Glomerular visceral epithelial cell (primary cell): ENCODE measurements at regions not wholly inside any gene's neighbourhood (a gene's known extent, or its start where the extent isn't known, plus 50 kb on each side); places are given as distances from the start of the nearest gene placed in this dataset.

Experiments
- DNase-seq: peaks from one replicate; pipeline ENCODE4 v3.0.0-alpha.2; 2016; ENCODE audit errors: extremely low spot score

DNA sequence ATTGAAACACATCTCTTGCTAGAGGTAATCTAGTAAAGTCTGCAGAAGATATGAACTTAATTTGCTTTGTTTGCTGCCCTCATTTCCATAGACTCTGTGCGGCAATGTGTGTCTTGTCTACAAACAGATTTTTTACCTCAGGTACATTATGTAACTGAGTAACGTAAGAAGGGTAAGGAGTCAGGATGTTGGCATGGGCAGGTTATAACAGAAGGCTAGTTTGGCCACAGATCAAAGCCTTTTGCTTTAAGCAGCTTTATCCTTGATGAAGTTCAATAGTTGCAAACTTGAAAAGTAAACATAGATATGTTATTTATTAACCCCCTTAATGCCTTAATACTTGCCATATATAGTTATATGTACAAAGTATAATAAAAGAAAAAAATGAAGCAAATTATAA, 391.6 kb upstream of the FKBP1C start:
- DNase-seq, result no peak

DNA sequence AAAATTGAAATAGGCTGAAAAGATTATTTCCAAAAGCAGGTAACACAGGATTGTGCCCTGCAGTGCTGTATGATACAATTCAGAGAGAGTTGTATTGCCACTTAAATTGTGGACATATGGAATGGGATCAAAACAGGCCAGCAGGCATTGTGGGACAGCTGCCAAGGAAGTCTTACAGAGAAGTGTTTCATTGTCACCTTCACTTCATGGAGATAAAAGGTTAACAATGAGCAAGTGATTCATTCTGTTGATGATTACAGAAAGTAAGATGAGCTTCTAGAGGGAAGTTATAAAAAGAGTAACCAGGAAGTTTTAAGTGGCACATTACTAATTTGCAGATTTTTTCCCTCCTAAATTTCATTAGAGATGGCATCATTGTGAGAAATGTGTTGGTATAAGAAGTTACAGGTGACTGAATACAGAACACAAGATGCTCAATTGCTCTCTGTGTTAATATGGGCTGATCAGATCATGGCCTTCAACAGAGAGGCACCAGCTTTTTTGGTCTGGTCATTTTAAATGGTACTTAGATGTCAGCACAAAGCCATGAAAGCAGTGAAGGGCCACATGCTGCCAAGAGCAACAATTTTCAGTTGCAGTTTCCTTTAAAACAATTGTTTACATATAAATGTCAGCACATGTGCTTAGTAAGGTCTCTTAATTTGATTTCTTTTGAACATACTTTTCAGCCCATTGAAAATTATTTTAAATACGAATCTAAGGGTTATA, 402.5 kb upstream of the FKBP1C start:
- peak; percentile 41 for DNase-seq

DNA sequence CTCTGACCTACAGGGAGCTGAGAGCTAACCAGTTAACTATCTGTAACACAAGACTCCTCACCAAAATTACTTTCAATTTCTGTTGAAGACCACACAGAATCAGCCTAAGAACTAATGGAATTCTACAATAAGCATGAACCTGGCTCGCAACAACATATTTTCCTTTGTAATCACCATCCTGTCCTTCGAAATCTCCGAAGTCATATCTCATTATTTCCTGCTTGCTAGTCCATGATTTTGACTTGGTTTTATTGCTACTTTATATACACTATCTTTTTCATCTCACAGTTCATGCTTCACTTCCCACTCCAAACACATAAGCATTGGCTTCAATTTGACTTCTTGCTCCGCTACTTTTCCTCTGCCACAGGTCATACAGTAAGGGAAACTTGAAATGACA, 405.8 kb upstream of the FKBP1C start:
- DNase-seq, result peak; percentile 58

DNA sequence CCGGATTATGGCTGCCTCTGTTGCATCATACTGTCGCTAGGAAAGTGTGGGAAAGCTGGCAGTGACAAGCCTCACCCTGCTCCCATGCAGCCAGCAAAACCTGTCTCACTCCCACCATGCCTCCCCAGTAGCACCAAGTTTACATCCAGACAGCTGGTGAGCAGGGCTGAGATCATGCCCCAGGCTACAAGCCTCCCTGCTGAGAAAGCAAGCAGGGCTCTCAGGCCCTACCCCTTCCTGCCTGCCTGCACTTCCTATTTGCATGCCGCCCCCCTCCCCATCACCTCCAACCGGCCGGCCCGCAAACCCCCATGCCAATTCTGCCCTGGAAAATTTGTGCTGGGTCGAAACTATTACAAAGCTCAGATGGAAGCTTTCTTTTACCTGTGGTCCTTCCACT, 408.2 kb upstream of the FKBP1C start:
- no peak for DNase-seq

DNA sequence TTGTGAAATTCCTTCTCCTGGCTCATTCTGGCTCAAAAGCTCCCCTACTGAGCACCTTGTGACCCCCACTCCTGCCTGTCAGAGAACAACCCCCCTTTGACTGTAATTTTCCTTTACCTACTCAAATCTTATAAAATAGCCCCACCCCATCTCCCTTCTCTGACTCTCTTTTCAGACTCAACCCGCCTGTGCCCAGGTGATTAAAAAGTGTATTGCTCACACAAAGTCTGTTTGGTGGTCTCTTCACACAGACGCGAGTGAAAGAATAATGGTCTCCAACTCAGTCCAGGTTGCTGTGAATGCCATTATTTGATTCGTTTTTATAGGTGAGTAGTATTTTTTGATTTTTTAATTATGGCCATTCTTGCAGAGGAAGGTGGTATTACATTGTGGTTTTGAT, 414.1 kb upstream of the FKBP1C start:
- DNase-seq, result no peak

DNA sequence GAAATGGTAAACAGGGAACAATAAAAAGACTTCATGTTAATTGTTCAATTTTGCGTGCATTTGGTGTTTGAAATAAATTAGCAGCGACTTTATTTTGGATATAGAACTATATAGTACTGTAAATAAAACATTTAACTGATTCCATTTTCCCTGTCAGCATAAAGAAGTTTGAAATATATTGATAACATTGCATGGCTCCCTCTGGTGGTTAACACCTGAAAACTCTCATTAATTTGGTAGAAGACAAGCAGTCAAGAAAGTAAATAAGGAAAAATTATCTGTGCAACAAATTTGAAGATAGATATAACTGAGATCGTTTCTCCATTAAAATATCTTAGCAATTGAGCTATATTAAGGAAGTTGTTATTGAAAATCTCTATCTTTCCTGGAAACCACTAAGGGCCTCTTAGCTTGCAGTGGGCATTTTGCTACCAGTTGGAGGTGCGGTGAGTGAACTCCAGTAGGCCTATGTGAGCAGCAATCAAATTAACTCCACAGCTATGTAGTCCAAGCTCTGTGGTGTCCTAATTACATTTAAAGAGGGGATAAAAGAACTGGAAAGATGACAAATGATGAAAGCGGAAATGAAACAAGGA, 435.7 kb upstream of the FKBP1C start:
- peak; percentile 21 for DNase-seq

DNA sequence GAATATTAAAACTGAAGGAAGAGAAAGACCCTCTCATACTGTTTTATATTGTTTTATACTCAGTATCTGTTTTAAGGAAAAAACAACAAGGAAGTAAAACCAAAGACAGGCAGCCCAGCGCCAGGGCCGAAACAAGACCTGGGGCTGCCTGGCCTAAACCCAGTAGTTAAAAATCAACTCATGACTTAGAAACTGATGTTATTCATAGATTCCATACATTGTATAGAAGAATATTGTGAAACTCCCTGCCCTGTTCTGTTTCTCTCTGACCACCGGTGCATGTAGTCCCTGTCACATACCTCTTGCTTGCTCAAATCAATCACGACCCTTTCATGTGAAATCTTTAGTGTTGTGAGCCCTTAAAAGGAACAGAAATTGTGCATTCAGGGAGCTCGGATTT, 445.1 kb upstream of the FKBP1C start:
- DNase-seq, result peak; percentile 6

DNA sequence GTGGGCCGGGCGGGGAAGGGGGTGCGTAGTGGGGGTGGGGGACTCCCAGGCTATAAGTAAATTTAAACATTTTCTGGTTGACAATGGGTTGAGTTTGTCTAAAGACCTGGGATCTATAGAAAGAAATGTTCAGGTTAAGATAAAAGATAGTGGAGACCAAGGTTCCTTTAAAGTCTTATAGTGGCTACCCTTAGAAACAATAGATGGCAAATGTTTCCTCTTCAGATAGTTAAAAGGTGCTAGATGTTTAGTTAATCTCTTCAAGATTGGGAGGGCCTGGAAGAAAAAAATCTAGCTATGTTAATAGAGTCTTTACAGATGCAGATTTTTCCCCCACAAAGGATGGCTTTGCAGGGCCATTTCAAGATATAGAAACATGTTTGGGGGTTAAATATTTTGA, 446.4 kb upstream of the FKBP1C start:
- DNase-seq, result no peak

DNA sequence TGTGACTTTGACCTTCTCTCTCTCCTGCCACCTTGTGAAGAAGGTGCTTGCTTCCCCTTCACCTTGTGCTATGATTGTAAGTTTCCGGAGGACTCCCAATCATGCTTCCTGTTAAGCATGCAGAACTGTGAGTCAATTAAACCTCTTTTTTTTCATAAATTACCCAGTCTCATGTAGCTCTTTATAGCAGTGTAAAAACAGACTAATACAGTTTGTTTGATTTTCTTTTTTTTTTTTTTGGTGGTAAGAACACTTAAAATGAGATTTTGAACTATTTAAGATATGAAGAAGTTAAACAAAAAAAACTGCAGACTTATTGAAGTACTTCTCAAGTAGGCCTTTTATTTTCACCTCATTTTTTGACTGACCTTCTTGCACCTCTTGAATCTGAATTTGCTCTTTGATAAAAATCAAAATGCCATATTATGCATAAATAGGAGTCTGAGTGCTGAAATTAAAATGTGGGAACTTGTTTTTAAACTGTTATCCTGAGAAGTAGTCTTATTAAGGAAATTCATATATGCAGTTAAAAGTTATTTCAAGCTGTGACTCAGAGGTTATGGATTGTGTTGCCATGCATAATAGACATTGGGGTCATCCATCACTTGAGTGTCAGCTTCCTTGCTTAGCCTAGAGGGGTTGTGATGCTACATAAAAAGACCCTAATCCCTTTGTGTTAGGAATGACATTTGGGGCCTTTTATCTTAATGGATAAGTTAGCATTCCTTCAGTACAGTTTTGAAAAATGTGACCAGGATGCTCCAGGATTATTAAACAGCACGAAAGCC, 447.9 kb upstream of the FKBP1C start:
- no peak for DNase-seq

DNA sequence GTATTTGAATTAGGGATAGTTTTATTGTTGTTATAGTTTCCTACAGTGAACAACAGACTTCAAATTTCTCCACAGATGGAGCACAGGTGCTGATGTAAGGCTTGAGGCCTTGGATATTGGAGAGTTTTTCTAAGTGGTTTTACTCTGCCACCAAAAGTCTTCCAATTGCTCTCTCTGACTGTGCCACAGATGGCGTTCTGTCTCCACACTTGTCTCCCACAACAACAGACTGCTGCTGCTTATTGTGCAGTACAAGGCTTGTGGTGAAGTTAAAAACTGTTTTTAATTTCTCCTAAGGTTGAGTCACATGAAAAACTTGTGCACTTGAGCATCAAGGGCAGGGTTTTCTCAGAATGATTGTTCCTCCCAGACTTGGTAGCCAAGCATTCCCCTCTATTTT, 460.9 kb upstream of the KHDRBS2 start:
- no peak for DNase-seq

DNA sequence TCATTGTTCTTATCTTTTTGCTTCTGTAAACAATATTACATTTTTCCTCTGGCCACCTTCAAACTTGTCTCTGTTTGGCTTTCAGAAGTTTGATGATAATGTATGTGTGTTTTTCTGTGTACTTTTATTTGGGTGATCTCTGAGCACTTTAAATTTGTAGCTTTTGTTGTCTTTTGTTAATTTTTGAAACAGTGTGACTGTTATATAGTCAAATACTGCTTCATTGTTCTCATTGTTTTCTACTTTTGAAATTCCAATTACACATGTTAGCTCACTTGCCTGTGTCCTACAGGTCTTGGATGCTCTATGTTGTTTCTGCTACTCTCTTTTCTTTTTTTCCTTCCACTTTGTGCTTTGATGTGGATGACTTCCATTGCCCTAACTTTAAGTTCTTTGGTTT, 460.1 kb upstream of the KHDRBS2 start:
- DNase-seq, result no peak

DNA sequence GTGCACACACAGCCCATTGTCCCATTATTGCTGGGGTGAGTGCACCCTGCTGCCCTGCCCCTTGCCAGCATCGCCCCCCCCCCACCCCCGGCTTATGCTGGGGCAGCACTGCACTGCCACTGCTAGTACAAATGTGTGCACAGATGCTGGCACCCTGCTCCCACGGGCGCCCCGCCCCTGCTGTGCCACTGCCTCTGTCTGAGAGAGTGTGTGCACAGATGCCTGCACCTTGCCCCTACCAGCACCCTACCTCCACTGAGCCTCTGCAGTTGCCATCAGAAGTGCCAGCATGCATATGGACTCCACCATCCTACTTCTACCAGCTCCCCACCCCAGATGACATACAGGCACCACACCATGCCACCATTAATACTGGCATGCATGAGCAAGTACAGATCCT, 454.6 kb upstream of the KHDRBS2 start:
- no peak for DNase-seq

DNA sequence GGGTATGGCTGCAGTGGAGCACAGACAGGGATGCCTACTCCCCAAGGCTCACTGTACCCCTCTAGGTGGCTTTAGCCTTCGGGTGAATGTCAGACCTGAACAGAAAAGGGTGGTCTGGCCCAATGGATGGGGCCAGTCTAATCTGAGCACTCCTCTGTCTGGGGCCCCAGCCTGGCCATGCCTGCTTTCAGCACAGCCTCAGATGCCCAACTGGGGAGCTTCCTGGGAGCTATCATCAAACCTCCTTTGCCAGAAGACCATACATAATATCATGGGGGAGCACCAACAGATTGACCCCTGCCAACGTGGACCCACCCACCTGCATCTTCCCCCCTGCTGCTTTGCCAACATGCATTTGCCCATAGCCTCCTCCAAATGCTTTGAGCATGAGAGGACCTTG, 454.1 kb upstream of the KHDRBS2 start:
- DNase-seq, result no peak

DNA sequence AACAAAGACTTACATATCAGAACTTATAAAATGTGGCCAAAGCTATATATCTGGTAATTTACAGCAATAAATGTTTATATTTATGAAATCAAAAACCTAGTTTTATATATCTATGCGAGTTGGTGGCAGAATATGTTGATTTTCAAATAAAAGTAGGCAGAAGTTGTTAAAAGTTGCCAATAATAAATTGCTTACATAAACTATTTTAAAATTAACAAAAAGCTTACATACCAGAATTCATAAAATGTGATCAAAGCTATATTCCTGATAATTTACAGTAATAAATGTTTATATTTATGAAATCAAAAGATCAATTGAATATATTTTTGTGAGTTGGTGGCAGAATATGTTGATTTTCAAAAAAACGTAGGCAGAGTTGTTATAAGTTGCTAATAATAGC, 451.8 kb upstream of the KHDRBS2 start:
- no peak for DNase-seq

DNA sequence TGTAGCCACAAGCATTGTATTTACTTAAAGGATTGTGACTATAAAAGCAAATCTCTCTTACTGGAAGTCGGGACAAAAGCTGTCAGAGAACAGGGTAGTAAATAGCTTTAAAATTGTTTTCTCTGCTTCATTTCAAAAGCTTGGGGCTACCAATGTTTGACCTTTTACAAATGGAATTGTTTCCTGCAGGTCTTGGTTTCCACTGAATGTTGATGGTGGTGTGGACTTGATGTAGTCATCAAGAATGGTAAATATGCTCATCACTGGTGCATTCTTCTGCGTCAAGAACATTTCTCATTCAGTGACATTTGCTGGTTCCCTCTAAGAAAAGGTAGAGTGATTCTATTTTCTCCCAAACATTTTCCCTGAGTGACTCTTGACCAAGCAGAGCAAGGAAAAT, 435.4 kb upstream of the KHDRBS2 start:
- DNase-seq, result no peak

DNA sequence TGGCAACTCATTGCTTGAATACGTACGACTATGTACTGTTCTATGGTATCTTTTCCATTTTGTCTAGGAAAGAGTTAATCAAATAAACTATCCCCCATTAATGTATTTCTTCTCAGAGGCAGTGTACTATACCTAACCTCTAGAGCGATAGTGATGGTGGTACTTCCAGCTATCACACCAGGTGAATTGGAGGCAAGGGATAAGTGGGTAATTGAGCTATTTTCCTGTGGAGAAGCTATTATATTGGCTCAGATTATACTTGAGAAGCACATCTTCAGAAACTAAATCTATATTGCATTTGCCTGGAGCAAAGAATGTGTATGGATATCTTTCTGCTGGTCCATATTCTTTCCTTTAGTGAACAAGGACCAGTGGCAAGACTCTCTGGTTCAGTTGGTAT, 430.7 kb upstream of the KHDRBS2 start:
- DNase-seq, result no peak

DNA sequence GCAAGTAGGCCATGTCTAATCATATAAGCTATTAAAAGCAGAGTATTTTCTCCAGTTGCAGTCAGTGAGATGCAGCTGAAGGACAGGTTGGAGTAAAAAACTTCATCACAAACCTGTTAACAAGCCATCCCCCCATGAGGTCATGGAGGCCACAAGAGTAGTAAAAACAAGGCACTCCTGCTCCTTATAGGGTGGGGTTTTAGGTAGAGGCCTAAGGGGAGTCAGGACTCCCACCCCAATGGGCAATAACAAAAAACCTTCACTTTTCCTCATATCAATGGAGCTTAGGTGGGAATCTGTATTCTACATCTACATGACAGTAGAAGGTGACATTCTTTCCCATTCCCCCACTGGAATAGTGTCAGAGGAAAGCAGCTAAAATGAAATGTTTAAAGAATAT, 428.1 kb upstream of the KHDRBS2 start:
- DNase-seq, result no peak

DNA sequence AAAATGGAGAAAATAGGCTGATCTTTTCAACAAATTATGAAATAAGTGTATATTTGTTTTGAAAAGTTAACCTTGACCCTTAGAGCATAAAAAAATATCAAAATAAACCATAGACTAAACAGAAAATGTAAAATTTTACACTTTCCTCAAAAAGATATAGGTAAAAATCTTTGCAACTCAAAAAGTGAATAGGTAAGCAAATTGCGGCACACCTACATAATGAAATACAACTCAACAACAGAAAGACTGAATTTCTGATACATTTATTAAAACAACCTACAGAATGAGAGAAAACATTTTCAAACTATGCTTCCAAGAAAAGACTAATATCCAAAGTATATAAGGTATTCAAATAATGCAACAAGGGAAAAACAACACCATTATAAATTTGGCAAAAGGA, 425.7 kb upstream of the KHDRBS2 start:
- no peak for DNase-seq

DNA sequence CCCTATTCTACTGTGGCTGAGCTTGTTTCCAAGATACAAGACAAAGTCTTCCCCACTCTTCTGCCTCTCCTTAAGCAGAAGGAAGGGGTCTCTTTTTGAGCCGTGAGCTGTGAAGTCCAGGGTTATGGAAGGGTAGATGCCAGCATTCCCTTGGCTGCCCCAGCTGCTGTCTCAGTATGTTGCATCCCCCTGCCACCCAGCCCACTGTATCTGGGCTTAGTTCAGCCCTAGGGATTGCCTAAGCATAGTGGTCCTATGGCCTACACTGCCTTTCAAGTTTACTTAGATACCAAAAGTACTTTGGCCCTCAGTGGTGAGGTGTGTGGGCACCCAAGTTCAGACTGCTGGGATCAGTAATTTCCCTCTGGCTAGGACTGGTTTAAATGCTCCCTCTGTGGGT, 421.9 kb upstream of the KHDRBS2 start:
- DNase-seq, result no peak

DNA sequence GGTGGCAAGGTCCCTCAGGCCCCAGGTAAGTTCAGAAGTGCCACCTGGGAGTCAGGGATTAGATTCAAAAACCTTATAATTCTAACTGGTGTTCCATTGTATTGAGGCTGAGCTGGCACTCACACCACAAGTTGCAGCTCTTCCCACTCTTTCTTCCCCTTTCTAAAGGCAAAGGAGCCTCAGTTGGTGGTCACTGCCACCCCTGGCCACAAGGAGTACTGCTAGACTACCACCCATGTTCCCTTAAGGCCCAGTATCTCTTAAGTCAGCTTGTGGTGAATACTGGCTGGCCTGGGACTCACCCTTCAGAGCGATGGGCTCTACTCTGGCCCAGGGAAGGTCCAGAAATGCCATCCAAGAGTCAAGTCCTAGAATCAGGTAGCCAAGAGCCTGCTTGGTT, 421.1 kb upstream of the KHDRBS2 start:
- DNase-seq, result no peak

DNA sequence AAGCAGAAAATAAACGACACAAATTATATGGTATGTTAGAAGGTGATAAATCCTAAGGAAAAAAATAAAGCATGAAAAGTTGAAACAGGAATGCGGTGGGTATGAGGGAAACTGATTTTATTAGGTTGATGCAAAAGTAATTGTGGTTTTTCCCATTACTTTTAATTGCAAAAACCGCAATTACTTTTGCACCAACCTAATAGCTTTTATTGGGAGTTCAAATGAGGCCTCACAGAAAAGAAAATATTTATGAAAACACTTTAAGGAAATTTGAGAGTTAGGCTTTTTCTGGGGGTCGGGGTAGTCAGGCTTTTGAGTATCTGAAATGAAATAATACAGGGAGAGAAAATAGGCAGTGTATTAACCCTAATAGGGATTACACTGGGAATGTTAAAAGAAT, 397.0 kb upstream of the KHDRBS2 start:
- DNase-seq, result no peak

DNA sequence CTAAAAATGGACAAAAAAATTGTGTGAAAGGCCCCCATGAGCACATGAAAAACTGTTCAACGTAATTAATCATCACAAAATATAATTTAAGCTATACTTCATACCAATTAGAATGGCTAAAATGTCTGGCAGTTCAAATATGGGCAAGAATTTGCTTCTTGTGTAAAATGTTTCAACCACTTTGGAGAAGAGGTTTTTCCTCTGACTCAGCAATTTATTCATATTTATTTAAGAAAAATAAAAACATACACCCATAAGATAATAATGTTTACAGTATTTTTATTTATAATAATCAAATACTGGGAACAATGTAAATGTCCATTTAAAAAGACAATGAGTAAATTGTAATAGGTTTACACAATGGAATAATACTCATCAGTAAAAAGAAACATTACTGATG, 395.1 kb upstream of the KHDRBS2 start:
- DNase-seq, result no peak

DNA sequence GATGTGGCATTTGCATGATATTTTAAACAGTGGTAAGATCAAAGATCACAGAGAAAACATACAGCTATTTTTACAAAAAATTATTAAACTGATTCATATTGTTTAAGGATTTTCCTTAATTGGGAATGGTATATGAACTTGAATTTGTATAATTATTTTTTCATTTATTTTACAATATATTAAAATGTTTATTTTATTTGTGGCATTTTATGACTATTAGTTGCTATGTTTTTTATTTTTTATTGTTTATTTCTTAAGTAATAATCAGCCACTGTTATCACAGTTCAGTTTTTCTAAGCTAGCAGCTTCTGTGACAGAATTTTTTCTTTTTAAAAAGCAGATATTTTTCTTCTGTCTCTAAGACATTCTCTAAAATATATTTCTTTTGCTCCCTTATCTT, 387.0 kb upstream of the KHDRBS2 start:
- DNase-seq, result no peak
